ENCODE measurements at regions not wholly inside any gene's neighbourhood (a gene's known extent, or its start where the extent isn't known, plus 50 kb on each side); places are given as distances from the start of the nearest gene placed in this dataset.

DNA sequence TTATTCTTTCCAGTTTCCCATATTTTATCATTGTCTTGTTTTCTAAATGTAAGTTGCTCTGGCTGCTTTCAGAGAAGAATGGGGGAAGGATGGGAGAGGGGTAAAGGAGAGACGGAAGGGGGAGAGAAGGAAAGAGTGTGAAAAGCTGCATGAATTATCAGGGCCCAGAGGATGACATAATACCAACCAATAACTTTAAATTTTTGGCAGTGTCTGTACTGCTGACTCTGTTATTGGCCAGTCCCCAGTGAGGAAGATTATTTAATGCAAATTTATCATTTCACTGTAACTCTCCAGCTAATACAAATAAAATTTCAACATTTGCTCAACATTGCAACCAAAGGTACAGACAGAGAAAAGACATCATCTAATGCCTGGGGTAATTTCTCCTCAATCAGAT, 551.7 kb upstream of the CFAP20DC start:
- H2AFZ ChIP-seq = no peak overlapping the region
- Mint-ChIP-seq H3K27ac (no peak overlapping the region), H3K4me1 (no peaks in the 10 kb centered on the region), H3K27me3 (ENCODE audit: insufficient read depth, low read depth, poor library complexity) (no peaks in the 10 kb centered on the region), H3K36me3 (ENCODE audit: low read depth) (no peaks in the 10 kb centered on the region), H3K9me3 (no peaks in the 10 kb centered on the region), H3K4me3 (no peak overlapping the region)
- no peaks in the 10 kb centered on the region for H3K79me2 ChIP-seq (replicated peaks; ENCODE audit: insufficient read depth)
- H3K27ac ChIP-seq (ENCODE audit: low read depth) = no peak overlapping the region
- H3F3A ChIP-seq (replicated peaks; ENCODE audit: low read depth) = no peaks in the 10 kb centered on the region
- H3K4me2 ChIP-seq = no peak overlapping the region
- no peaks in the 10 kb centered on the region for H3K9me2 ChIP-seq (ENCODE audit: insufficient read depth)
- no peak for TF ChIP-seq CREB1 (CRISPR knock-in tag; IDR thresholded peaks at IDR 0.05; ENCODE audit: low read depth)
- no peak for TF ChIP-seq ETS1 (IDR thresholded peaks at IDR 0.05)
- TF ChIP-seq ZNF462 (CRISPR knock-in tag; IDR thresholded peaks at IDR 0.05) = no peak
- TF ChIP-seq POLR2AphosphoS5 (IDR thresholded peaks at IDR 0.05; ENCODE audit: low read depth) = no peak
- TF ChIP-seq STAT1 (IDR thresholded peaks at IDR 0.05; ENCODE audit: unreplicated experiment) = no peak
- TF ChIP-seq EZH2 (IDR thresholded peaks at IDR 0.05; ENCODE audit: low read depth, unreplicated experiment) = no peak
- TF ChIP-seq CTCF (conservative IDR thresholded peaks at IDR 0.05; ENCODE audit: low read depth in 2 of 2) = no peak
- TF ChIP-seq JUNB (IDR thresholded peaks at IDR 0.05; ENCODE audit: unreplicated experiment) = no peak
- no peak for TF ChIP-seq NANOG (IDR thresholded peaks at IDR 0.05; ENCODE audit: borderline replicate concordance)
- no peak for TF ChIP-seq EZH2phosphoT487 (IDR thresholded peaks at IDR 0.05; ENCODE audit: unreplicated experiment)
- TF ChIP-seq, protein P1, sequence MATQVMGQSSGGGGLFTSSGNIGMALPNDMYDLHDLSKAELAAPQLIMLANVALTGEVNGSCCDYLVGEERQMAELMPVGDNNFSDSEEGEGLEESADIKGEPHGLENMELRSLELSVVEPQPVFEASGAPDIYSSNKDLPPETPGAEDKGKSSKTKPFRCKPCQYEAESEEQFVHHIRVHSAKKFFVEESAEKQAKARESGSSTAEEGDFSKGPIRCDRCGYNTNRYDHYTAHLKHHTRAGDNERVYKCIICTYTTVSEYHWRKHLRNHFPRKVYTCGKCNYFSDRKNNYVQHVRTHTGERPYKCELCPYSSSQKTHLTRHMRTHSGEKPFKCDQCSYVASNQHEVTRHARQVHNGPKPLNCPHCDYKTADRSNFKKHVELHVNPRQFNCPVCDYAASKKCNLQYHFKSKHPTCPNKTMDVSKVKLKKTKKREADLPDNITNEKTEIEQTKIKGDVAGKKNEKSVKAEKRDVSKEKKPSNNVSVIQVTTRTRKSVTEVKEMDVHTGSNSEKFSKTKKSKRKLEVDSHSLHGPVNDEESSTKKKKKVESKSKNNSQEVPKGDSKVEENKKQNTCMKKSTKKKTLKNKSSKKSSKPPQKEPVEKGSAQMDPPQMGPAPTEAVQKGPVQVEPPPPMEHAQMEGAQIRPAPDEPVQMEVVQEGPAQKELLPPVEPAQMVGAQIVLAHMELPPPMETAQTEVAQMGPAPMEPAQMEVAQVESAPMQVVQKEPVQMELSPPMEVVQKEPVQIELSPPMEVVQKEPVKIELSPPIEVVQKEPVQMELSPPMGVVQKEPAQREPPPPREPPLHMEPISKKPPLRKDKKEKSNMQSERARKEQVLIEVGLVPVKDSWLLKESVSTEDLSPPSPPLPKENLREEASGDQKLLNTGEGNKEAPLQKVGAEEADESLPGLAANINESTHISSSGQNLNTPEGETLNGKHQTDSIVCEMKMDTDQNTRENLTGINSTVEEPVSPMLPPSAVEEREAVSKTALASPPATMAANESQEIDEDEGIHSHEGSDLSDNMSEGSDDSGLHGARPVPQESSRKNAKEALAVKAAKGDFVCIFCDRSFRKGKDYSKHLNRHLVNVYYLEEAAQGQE (IDR thresholded peaks at IDR 0.05; ENCODE audit: unreplicated experiment) = no peak
- TF ChIP-seq ZNF331 (CRISPR knock-in tag; IDR thresholded peaks at IDR 0.05; ENCODE audit: low read depth) = no peak
- DNase-seq (ENCODE audit: low spot score) (no peak), ATAC-seq (no peak)
- 0 out of 2 replicates have a peak, but pooled peaks cover under 1% of the 10 kb centered on the region for H3K4me1 ChIP-seq (ENCODE audit: insufficient read depth)
- H3K4me3 ChIP-seq = no peak overlapping the region
- no peaks in the 10 kb centered on the region for H4K20me1 ChIP-seq (replicated peaks; ENCODE audit: insufficient read depth)
- H3K36me3 ChIP-seq (ENCODE audit: insufficient read depth) = no peaks in the 10 kb centered on the region
- H3K27me3 ChIP-seq (ENCODE audit: insufficient read depth) = no peaks in the 10 kb centered on the region
